COLO668 (cell line): ENCODE measurements at regions not wholly inside any gene's neighbourhood (a gene's known extent, or its start where the extent isn't known, plus 50 kb on each side); places are given as distances from the start of the nearest gene placed in this dataset.
"Not testable (repeated sequence)": the region's sequence is repeated elsewhere in the genome, so short reads cannot be mapped to it uniquely, and the experiment has no call there.

Experiments used
- DNase-seq: peaks from one replicate; lab custom pipeline; 2025; ENCODE audit not compliant: unreplicated experiment; lab: John Stamatoyannopoulos, UW

DNA sequence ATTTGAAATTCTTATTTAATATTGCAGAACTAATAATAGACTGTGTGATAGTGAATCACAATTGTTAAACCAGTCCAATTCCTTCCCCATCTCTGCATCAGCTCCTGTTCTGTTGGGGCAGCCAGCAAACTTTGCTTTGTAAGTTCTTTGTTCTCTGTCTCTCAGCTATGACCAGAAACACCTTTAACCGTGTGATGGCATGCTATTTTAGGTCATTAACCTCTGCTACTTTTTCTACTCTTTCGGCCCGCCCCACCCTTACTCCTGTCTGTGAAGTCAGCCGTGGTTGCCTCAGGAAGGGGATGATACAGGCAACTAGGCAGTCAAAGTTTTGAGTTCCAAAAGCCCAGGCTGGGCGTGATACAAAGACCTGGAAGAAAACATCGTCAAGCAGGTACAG is 51.3 kb upstream of the EGFL6 start:
- no peak for DNase-seq

DNA sequence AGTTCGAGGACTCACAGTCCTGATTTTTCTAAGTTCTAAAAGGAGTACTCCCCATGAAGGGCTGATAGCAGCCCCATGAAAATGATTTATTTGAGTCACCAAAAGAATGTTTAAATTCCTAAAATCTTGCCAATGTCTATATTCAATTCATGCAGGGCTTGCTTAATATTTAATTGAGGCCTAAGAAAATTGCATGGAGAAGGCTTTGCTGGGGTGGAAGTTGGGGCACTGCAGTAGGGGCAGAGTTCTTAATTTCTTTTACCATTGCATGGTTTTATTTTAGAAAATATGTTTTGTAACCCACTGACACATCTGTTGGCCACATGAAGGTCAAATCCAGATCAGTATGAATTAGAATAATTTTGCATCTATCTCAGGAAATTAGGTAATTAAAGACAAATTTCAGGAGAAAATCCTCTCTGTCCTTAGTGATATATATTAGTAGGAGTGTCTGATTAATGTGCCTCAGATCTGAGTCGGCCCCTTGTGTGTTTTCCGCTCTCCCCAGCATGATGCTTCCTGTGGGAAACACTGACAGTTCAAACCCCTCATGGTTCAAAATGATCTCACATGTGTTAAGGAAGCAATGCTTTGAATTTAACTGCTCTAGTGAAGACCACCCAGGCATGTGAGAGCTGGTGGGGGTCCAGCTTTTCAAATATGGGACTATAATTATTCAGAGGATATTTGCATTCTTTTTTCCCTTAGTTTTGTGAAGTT is 54.0 kb upstream of the EGFL6 start:
- no peak for DNase-seq

DNA sequence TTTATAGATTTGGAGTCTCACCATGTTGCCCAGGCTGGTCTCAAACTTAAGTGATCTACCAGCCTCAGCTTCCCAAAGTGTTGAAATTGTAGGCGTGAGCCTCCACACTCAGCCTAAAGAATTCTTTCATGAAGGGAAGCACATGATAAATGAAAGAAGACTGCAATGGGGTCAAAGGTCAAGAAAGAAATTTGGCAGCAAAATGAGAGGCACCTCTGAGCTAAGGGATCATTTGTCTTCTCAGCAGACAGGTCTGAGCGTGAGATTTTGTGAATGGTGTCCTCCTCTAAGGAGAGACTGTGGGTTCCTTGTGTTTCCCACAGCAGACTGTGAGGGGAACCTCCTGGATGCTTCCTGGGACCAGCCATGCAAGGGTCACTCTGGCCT is 57.5 kb upstream of the EGFL6 start:
- DNase-seq, result no peak

DNA sequence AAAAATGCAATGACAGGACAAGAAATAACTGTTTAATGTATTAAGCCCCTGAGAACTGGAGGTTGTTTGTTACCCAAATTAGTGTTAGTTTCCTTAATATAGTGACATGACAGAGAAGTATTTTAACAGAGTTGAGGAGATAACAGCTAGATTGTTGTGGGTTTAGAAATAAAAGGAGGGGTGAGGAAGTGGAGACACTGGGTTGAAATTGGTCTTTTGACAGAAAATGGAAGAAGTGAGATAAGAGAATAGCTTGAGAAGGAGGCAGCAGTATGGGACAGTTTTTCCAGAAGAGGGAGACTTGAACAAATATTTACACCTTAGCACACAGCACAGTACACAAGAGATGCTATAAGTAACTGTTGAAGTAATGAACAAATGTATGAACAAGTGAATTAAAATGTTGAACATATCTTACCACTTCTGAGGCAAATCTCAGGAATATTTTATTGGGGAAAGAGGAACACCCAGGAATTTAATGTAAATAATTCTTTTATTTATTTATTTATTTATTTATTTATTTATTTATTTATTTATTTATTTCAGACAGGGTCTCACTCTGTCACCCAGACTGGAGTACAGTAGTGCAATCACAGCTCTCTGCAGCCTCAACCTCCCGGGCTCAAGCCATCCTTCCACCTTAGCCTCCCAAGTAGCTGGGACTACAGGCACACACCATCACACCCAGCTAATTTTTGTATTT is 58.0 kb upstream of the EGFL6 start:
- no peak for DNase-seq

DNA sequence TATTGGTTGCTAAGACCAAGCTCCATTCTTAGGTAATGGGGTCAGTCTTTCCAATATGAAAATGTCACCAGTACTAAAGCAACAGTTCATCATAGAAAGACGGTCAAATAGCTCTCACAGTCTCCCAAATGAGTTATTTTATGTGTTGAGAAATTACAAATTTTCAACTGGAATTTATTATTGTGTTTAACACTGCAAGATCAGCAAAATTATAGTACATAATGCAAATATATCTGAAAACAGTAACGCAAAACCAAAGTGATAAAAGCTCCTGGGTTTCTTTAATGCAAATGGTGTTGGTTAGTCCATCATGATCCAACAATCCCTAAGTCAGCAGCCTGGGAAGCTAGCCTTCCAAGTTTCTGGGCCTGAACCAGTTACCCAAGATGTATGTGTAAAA is 61.5 kb upstream of the EGFL6 start:
- DNase-seq, result no peak

DNA sequence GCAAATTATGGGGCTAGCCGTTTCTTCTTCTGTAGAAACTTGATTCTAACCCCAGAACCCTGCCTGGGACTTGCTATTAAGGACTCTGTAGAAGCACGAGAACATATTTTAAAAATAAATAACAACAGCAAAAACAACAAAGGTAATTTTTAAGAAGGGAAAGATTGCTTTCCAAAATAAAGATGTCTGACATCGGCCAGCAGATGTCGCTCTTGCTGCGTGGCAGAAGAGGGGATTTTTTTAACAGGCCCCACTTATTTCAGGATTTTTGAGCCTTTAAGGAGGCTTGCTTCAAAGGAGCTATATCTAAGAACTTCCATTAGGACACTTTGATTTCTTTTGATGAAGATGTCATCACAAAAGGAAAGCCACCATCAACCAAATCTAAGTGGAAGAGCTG is 62.8 kb upstream of the EGFL6 start:
- peak; percentile 49 for DNase-seq

DNA sequence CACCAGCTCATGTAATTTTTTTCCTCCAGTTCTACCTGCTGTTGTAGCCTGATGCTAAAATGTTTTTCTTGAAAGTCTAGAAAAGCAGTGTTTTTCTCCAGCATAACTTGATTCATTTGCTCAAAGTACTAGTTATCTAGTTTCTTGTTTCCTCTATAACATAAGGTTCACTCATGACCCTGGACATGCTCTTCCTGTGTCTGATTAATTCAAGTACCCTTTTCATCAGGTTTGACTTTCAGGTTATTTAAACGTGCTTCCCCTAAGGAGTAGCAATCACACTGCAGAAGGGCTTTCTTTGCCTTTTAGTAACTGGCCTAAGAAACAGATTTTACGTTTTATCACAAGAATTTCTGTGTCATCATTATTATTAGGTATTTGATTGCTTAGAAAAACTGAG is 66.8 kb upstream of the EGFL6 start:
- no peak for DNase-seq

DNA sequence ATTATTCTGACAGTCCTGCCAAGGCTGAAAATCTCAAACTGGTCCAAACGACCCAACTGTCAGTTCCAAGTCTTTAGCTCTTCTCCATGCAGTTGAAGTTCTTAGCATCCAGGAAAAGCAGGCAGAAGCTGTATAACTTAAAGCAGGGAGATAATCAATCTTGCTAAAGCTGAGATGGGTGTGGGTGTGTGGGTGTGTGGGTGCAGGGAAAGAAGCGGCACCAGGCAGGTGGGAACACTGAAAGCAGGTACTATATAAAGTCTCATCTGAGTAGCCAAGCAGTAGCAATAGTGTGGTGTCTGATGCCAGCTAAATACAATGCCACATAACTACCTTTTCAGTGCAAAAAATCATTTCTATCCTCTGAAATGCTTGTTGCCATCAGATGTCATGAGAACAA is 69.7 kb upstream of the EGFL6 start:
- peak; percentile 12 for DNase-seq

DNA sequence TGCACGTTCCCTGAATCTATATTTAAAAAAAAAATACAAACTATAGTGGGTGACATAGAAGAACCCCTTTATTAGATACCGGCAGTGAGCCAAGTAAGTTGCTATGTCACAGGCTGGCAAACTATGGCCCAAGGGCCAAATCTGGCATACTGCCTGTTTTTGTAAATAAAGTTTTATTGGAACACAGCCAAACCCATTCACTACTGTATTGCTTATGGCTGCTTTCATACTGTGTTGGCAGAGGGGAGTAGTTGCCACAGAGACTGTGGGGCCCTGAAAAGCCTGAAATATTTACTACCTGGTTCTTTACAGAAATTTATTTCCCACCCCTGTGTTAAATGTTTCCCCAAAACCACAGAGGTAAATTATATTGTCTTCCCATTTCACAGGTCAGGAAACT is 71.2 kb upstream of the EGFL6 start:
- no peak for DNase-seq

DNA sequence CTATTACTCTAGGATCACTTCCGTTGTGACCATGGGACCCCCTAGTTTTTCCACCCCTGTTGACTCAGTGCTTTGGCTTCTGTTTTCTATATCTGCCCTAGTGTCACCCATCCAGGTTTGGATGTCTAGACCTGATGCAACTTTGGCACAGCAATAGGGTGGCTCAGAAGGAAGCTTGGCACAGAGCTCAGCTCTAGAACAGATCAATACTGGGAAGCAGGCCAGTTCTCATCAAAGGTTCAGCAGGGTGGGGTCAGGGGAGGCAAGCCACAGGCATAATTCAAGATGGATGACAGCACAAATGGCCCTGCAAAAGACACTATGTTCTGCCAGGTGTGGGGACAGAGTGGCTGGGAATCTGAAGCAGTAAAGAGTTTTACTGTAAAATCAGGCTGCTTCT is 74.2 kb upstream of the EGFL6 start:
- peak; percentile 67 for DNase-seq

DNA sequence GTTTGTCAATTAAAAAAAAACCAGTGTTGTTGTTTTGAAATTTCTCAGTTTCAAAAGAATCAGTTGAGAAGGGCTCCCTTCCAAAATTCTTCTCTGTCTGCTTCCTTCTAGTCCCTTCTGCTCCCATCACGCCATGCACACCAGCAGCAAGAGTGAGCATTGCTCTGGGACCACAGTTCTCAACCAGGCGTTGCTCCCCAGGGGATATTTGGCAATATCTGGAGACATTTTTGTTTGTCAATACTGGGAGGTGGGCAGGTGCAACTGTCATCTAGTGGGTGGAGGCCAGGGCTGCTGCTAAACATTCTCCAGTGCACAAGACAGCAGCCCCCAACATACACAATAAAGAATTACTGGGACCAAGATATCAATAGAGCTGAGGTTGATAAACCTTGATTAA is 74.8 kb upstream of the EGFL6 start:
- DNase-seq, result no peak

DNA sequence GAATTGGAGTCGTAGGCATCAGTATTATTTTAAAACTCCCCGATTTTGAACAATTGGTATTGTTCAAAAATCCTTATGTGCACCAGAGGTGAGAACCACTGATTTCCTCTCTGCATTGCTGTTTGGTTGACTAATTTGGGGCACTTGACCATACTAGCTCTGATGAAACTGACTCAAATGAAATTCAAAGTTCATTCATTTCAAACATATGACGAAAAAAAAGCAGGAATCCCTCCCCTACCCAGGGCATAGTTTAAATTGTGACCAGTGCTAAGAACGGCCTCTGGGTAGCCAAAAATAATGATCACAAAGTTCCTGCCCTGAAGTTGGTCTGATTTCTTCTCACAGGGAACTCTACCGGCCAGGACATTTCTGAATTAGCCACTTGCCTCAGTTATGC is 75.7 kb upstream of the EGFL6 start:
- DNase-seq, result no peak

DNA sequence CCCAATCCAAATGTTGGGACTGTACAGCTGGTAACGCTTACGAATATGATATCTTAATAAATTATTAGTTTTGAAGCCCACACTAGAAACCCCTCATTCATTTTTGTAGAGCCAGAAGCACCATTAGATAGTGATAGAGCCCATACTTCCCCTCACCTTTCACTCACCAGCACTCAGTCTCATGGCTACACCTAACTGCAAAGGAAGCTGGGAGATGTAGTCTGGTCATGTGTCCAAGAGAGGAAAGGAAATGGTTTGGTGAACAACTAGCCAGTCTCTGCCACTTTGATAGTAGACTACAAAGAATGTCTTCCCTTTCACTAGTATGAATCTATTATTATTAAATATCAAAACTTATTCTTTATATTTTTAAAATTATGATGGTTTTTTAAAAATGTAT is 77.1 kb upstream of the EGFL6 start:
- no peak for DNase-seq

DNA sequence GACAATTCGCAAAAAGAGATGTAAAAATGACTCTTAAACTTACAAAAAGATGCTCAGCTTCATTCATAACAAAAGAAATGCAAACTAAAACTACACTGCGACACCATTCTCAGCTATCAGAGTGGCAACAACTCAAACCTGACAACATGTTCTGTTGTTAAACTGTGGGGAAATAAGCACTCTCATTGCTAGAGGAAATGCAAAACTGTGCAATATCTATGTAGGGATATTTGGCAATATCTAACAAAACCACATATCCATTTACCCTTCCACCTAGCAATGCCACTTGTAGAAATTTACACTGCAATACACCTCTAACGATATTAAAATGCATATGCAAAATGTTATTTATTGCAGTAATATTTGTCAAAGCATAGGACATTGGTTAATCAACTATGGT is 78.3 kb upstream of the EGFL6 start:
- no peak for DNase-seq

DNA sequence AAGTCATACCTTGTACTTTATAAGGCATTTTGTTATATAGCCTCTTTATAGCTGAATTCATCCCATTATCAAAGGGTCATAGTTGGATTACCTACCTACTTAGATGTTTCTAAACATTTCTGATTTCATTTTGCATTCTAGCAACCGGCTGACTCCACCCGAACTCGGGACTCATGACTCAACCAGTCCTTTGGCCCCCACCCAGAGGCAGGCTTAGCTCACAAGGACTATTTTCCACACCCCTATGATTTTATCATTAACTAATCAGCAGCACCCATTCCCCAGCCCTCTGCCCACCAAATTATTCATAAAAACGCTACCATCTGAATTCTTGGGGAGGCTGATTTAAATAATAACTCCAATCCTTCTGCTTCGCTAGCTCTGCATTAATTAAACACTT is 79.9 kb upstream of the EGFL6 start:
- no peak for DNase-seq

DNA sequence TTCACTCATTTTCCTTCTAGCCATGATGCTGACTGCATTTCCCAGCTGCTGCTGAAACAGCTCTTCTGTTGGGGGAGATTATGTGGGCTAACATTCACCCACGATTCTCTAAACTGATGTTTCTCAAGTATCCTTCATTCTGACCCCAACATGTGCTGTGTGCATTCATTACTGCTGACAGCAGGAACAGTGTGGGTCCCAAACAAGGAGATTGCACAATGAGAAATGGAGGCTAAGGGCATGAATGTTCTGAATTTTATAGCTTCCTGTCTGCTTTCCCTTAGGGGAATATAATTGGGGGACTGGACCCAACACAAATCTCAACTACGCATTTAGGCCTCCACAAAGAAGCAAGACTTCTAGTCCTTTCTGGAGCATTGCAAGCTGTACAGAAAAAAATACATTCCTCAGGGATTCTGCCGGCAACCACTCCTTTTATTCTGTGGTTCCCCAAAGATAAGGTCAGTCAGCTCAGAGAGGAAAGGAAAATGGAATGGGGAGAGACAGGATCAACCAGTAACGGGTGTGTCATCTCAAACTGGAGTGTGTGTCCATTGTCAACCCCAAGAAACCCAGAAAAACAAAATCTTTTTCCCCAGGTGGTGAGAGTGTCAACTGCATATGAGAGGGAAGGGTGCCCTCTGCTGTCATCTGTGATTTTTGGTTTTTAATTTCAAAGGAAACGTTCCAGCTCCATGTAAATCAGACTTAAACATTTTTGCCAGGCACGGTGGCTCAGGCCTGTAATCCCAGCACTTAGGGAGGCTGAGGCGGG is 81.5 kb upstream of the EGFL6 start:
- DNase-seq, result peak; percentile 32

DNA sequence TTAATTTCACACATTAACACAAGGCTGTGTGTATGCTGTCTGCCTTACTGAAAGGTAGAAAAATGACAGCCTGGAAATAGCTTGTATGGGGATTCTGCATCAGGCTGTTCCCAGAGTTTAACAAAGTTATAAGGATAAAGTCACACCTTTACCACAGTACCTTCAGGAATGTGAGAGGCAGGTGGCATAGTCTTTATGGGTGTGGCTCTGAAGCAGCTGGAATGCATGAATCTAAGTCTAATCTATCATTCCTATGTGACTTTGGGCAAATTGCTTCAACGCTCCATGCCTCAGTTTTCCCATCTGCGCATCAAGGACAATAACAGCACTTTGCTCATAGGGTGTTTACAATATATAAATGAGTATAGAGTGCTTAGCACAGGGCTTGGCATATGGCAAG is 84.2 kb upstream of the EGFL6 start:
- DNase-seq, result no peak

DNA sequence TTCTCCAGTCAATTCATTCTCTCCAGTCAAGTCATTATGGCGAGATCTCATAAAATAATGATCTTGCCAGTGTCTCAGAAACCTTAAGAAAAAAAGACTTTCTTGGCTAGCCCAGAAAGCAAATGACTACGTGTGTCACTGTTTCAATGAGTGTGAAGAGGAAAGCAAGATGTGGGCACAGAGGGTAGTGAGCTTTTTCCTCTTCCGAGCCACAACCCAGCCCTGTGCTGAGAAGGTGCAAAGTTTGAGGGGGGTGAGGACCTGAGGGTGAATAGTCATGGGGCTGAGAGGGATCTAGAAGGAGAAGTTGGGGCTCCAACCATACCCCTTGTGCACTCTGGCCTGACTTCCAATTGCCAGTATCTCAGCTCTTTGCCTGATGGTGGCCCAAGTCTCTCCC is 85.6 kb upstream of the EGFL6 start:
- no peak for DNase-seq

DNA sequence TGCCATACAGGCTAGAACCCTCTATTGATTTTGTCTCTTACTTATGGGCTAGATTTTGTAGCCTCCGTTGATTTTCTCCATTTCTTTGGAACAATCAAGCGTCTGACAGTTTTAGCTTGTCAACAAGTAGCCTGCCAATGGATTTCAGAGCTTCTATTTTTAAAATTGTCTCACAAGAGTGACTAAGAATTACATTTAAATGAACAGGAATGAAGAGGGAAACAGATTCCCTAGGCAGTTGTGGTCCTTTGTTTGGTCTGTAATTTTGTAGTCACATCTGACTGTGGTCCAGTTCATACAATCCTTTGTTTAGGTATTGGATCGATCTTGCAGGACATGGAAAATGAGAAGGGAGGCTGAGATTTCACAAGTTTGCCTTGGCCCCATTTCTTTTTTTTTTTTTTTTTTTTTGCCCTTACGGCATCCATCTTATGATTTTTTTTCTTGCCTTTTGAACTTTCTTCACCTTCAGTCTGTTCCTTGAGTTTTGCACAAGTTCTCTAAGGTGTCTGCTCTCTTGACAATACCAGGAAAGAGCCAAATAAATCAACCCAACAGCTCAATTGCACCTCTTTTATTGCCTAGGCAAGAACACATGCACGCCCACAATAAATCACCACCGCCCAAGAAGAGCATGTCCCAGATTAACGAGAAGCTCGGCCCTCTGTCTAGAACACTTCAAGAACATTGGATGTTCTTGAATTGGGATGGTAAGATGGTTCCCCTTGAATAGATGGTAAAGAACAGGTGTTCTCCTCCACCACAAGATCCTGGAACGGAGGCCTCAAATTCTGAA is 86.5 kb upstream of the EGFL6 start:
- DNase-seq, result no peak

DNA sequence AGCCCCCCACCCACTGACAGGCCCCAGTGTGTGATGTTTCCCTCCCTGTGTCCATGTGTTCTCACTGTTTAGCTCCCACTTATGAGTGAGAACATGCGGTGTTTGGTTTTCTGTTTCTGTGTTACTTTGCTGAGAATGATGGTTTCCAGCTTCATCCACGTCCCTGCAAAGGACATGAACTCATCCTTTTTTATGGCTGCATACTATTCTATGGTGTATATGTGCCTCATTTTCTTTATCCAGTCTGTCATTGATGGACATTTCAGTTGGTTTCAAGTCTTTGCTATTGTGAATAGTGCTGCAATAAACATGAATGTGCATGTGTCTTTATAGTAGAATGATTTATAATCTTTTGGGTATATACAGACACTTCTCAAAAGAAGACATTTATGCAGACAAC is 88.6 kb upstream of the EGFL6 start:
- DNase-seq, result not testable (repeated sequence)

DNA sequence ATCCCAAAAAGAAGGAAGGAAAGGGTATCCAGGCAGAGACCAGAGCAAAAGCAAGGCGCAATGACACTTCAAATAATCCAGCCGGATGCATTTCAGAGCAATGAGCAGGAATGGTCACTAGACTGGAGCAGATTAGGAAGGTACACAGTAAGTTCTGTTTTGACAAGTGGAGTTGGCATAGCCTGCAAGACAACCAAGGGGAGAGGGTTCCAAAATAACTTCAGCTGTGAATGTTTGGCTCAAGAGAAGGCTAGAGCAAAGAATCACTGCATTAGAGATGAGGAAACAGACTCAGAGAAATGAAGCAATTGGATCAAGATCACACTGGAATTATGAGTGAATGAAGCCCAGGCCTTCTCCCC is 90.0 kb upstream of the EGFL6 start:
- DNase-seq, result no peak
